Activated naive CD8-positive, alpha-beta T cell treated with anti-CD3 and anti-CD28 coated beads, Interleukin-2, amount 10 ng/mL, durations not matched to agents 7 days and 5 days (primary cell): ENCODE measurements at regions not wholly inside any gene's neighbourhood (a gene's known extent, or its start where the extent isn't known, plus 50 kb on each side); places are given as distances from the start of the nearest gene placed in this dataset.

ENCODE experiments used
- ATAC-seq: fragments of 150-1000 bp; cut with Tn5 transposase; one replicate; pipeline ENCODE4 v1.10.0; 2021; ENCODE audit warnings: low read depth, moderate library complexity
- POLR2A ChIA-PET: fragments of 350-600 bp; sonication (Branson Sonifier 250); formaldehyde crosslinking; loops from one replicate; lab custom pipeline; 2021; ENCODE audit warnings: antibody characterized with exemption; lab: Charles Lee
- DNase-seq: peaks from one replicate; pipeline ENCODE4 v3.0.0; 2021
- H3K27ac Mint-ChIP-seq: one replicate; pipeline ENCODE4 v1.8.0; 2022; ENCODE audit warnings: mild to moderate bottlenecking, mixed read lengths
- H3K27me3 Mint-ChIP-seq: one replicate; pipeline ENCODE4 v1.8.0; 2022; ENCODE audit warnings: mild to moderate bottlenecking, moderate library complexity, mixed read lengths
- H3K36me3 Mint-ChIP-seq: one replicate; pipeline ENCODE4 v1.8.0; 2021; ENCODE audit warnings: mild to moderate bottlenecking, mixed read lengths
- H3K4me1 Mint-ChIP-seq: one replicate; pipeline ENCODE4 v1.8.0; 2021; ENCODE audit warnings: mixed read lengths
- H3K4me3 Mint-ChIP-seq: one replicate; pipeline ENCODE4 v1.8.0; 2022; ENCODE audit warnings: mild to moderate bottlenecking, moderate library complexity, mixed read lengths
- H3K9me3 Mint-ChIP-seq: one replicate; pipeline ENCODE4 v1.8.0; 2021; ENCODE audit warnings: mixed read lengths

DNA sequence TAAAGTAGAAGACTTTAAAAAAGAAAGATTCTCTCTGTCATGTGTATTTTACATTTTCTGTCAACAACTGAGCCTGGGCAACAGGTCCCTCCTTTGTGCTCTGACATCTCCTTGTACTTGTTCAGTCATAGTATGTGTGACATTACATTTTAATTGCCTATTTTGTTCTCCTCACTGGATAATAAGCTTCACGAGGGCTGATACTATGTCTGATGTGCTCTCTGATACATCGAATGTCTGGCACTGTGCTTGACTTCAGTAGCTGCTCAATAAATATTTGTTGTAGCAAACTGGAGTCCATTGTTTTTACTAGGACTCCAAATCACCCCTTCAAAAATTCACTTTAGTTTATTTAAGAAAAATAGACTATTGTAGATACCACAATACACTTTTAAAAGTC, 482.0 kb downstream of the RASEF start:
- Mint-ChIP-seq H3K36me3 (no peaks in the 10 kb centered on the region), H3K4me3 (no peak overlapping the region), H3K27me3 (no peaks in the 10 kb centered on the region), H3K9me3 (peaks cover 1% of the 10 kb centered on the region), H3K27ac (no peak overlapping the region), H3K4me1 (no peaks in the 10 kb centered on the region)
- POLR2A ChIA-PET = no interaction called here
- ATAC-seq (no peak), DNase-seq (no peak)

DNA sequence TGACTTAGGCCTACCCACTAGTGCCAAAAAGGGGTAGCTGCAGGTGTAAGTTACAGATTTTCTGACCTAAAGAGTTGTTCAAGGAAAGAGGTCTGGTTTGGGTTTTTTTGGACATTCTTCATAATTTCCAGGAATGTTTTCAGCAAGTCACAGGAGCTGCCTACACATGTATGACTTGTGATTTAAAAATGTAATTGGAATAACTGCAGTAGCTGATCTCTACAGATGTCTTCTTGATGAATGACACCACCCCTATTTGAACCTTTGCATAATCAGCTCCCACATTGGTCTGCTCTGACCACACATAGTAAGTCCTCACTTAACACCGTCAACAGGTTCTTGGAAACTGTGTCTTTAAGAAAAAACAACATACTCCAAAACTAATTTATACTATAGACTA, 481.4 kb downstream of the RASEF start:
- Mint-ChIP-seq H3K27me3 (no peaks in the 10 kb centered on the region), H3K4me1 (no peaks in the 10 kb centered on the region), H3K27ac (no peak overlapping the region), H3K36me3 (no peaks in the 10 kb centered on the region), H3K4me3 (no peak overlapping the region), H3K9me3 (peaks cover 1% of the 10 kb centered on the region)
- POLR2A ChIA-PET = no interaction called here
- DNase-seq (no peak), ATAC-seq (no peak)

DNA sequence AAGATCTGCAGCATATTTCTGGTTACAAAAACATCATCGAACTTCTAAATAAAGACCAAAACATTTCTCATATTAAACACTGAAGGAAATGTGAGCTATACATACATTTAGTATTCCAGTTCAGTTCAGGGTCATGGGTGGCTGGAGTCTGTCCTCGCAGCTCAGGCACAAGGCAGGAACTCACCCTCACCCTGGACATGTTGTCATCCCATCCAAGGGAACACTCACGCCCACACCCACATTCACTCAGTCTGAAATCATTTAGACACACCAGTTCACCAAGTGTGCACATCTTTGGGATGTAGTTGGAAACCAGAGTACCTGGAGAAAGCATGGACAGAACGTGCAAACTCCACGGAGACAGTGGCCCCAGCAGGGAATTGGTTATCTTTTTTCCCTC, 481.0 kb downstream of the RASEF start:
- Mint-ChIP-seq H3K36me3 (no peaks in the 10 kb centered on the region), H3K4me1 (no peaks in the 10 kb centered on the region), H3K27me3 (no peaks in the 10 kb centered on the region), H3K4me3 (no peak overlapping the region), H3K9me3 (peaks cover 1% of the 10 kb centered on the region), H3K27ac (no peak overlapping the region)
- POLR2A ChIA-PET = no interaction called here
- ATAC-seq (no peak), DNase-seq (no peak)

- Mint-ChIP-seq H3K9me3 (peaks cover 1% of the 10 kb centered on the region), H3K4me1 (no peaks in the 10 kb centered on the region), H3K27ac (no peak overlapping the region), H3K4me3 (no peak overlapping the region), H3K27me3 (no peaks in the 10 kb centered on the region), H3K36me3 (no peaks in the 10 kb centered on the region)
- POLR2A ChIA-PET = no interaction called here
- ATAC-seq (no peak), DNase-seq (no peak)
These were observed 480.2 kb downstream of the RASEF start for GRCh38 chr9:82582693-82583092.

- H3K36me3 Mint-ChIP-seq = no peaks in the 10 kb centered on the region
- DNase-seq = no peak
- H3K4me3 Mint-ChIP-seq = no peak overlapping the region
- H3K9me3 Mint-ChIP-seq = peaks cover 1% of the 10 kb centered on the region
- POLR2A ChIA-PET = no interaction called here
- ATAC-seq = no peak
- no peaks in the 10 kb centered on the region for H3K27me3 Mint-ChIP-seq
- H3K27ac Mint-ChIP-seq = no peak overlapping the region
- H3K4me1 Mint-ChIP-seq = no peaks in the 10 kb centered on the region
These were observed 479.4 kb downstream of the RASEF start for GRCh38 chr9:82583524-82583923.

GRCh38 chr9:82584349-82584863, 478.5 kb downstream of the RASEF start:
- DNase-seq = no peak
- peaks cover 1% of the 10 kb centered on the region for H3K9me3 Mint-ChIP-seq
- no peaks in the 10 kb centered on the region for H3K4me1 Mint-ChIP-seq
- POLR2A ChIA-PET = no interaction called here
- no peak overlapping the region for H3K4me3 Mint-ChIP-seq
- H3K36me3 Mint-ChIP-seq = no peaks in the 10 kb centered on the region
- no peak overlapping the region for H3K27ac Mint-ChIP-seq
- H3K27me3 Mint-ChIP-seq = no peaks in the 10 kb centered on the region
- ATAC-seq = no peak

- no peak overlapping the region for H3K27ac Mint-ChIP-seq
- H3K4me3 Mint-ChIP-seq = no peak overlapping the region
- H3K4me1 Mint-ChIP-seq = no peaks in the 10 kb centered on the region
- POLR2A ChIA-PET = no interaction called here
- H3K27me3 Mint-ChIP-seq = no peaks in the 10 kb centered on the region
- no peak for ATAC-seq
- peaks cover 1% of the 10 kb centered on the region for H3K9me3 Mint-ChIP-seq
- DNase-seq = no peak
- H3K36me3 Mint-ChIP-seq = no peaks in the 10 kb centered on the region
These were observed 476.0 kb downstream of the RASEF start for GRCh38 chr9:82586918-82587356.

GRCh38 chr9:82588301-82589180, 474.4 kb downstream of the RASEF start:
- ATAC-seq (no peak), DNase-seq (no peak)

DNA sequence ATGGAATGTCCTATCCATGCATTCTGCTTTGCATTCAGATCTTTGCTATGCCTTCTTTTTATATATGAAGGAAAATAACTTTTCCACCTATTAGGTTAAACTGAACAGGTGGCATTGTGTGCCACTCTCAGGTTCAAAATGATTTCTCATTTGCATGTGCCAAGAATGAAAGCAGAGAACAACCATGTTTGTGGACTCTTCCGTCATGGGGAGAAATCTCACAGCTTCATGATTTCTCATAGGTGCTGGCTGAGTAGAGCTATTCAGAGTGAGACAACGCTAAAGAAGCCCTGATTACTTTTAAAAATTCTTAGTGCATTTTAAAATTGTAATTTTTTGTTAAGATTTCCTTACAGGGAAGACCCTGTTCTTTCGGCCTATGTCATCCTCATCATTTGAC, 472.1 kb downstream of the RASEF start:
- POLR2A ChIA-PET = no interaction called here
- no peak for DNase-seq
- H3K27me3 Mint-ChIP-seq = peaks cover 2% of the 10 kb centered on the region
- H3K4me3 Mint-ChIP-seq = no peak overlapping the region
- H3K36me3 Mint-ChIP-seq = no peaks in the 10 kb centered on the region
- H3K27ac Mint-ChIP-seq = no peak overlapping the region
- H3K9me3 Mint-ChIP-seq = peaks cover 1% of the 10 kb centered on the region
- no peaks in the 10 kb centered on the region for H3K4me1 Mint-ChIP-seq
- ATAC-seq = no peak

More at GRCh38 chr9:82588301-82589180, 474.4 kb downstream of the RASEF start:
- Mint-ChIP-seq H3K27me3 (no peaks in the 10 kb centered on the region), H3K4me3 (no peak overlapping the region), H3K9me3 (peaks cover 1% of the 10 kb centered on the region), H3K27ac (no peak overlapping the region), H3K4me1 (no peaks in the 10 kb centered on the region), H3K36me3 (no peaks in the 10 kb centered on the region)
- POLR2A ChIA-PET = no interaction called here

GRCh38 chr9:82593501-82593900, 469.4 kb downstream of the RASEF start:
- POLR2A ChIA-PET = no interaction called here

DNA sequence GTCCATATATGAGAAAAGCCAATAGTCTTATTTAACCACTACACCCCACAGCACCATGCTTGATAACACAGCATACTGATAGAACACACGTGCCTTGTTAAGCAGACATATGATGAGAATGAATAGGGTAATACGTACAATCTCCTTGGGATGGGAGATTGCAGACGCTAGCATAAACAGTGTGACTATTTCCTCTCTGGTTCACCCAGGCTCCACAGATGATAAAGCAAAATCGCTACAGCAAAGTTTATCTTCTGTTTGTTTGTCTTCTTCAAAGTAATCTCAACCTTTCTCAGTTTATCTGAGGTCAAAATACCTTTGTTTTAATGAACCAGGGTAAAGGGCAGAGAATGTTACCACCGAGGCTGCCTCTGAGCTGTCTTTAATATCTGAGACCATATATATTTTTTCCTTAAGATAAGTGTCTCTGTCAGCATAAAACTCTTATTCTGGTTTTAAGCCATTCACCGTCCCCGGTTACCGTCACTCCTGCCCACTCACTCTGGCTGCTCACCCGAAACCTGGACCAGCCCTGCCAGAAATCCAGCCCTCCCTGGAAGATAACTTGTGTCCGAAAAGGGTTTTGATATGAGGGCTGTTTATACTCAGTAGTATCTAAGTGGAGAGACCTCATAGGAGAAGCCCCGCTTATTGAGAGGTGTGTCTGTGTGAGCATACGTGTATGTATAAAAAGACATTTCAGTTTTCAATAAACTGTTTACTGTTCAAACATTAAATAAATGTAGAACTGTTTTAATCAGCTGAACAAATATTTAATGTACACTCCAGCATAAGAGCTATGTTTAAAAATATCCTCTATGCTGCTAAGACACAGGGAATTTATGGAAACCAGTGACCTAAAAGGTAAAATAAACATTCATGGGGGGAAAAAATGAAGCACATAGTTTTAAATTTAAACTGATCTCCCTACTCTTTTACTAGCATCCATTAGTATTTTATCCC, 465.4 kb downstream of the RASEF start:
- H3K9me3 Mint-ChIP-seq = no peaks in the 10 kb centered on the region
- ATAC-seq = no peak
- no peak for DNase-seq
- no peak overlapping the region for H3K4me3 Mint-ChIP-seq
- H3K27me3 Mint-ChIP-seq = peaks cover 2% of the 10 kb centered on the region
- no peaks in the 10 kb centered on the region for H3K4me1 Mint-ChIP-seq
- POLR2A ChIA-PET = no interaction called here
- no peaks in the 10 kb centered on the region for H3K36me3 Mint-ChIP-seq
- no peak overlapping the region for H3K27ac Mint-ChIP-seq

More at GRCh38 chr9:82593501-82593900, 469.4 kb downstream of the RASEF start:
- Mint-ChIP-seq H3K27ac (no peak overlapping the region), H3K36me3 (no peaks in the 10 kb centered on the region), H3K27me3 (peaks cover 2% of the 10 kb centered on the region), H3K4me3 (no peak overlapping the region), H3K9me3 (peaks cover 1% of the 10 kb centered on the region), H3K4me1 (no peaks in the 10 kb centered on the region)
- ATAC-seq = no peak
- no peak for DNase-seq

DNA sequence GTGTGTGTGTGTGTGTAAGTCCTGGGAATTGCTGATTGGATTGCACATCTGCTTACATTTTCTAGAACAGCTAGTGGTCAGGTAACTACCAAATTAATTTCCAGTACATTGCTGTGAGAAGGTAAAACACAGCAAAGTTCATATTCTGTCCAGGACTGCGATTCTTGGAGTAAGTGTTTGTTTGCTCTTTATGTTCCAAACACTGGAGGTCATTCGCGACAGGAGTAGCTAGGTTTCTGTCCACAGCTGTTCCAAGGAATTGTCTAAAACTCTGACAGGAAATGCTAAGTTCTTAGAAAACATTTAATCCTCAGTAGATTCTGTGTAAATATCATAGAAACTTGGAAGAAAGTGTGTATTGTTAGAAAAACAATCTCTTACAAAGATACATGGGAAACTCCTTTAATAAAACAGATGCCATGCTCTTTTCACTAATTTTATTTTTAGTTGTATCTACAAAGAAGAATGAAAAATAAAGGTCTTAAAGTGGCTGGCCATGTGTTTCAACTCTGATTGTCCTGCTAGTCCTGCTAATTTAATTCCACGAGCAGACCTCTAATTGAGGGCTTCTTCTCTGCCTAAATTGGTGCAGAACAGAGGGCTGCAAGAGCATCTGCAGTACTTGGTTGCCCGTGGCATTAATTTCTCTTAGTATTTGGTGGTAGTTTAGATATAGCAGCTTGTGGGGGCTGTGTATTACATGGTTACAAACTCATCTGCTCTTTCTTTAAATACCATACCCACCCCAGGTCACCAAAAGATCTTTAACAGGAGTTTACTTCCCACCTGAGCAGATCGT, 464.5 kb downstream of the RASEF start:
- POLR2A ChIA-PET = no interaction called here
- Mint-ChIP-seq H3K4me3 (no peak overlapping the region), H3K27ac (no peak overlapping the region), H3K9me3 (no peaks in the 10 kb centered on the region), H3K27me3 (peaks cover 2% of the 10 kb centered on the region), H3K36me3 (no peaks in the 10 kb centered on the region), H3K4me1 (no peaks in the 10 kb centered on the region)
- ATAC-seq (no peak), DNase-seq (no peak)
